SK-N-MC (cell line): ENCODE measurements at regions not wholly inside any gene's neighbourhood (a gene's known extent, or its start where the extent isn't known, plus 50 kb on each side); places are given as distances from the start of the nearest gene placed in this dataset.

Experiments
- EZH2 ChIP-seq: fragments of 200-600 bp; sonication (generic); IDR thresholded peaks from one replicate; pipeline ENCODE4 v1.6.1; 2017; ENCODE audit warnings: antibody characterized with exemption
- POLR2AphosphoS5 ChIP-seq: IDR thresholded peaks from 2 replicates; pipeline ENCODE4 v1.6.1; 2012; ENCODE audit warnings: mild to moderate bottlenecking, low read depth, low read length, borderline replicate concordance

- no peak for TF ChIP-seq POLR2AphosphoS5
- TF ChIP-seq EZH2 = no peak
Measured at GRCh38 chr11:90756617-90757016, 533.8 kb upstream of the CHORDC1 start.
